DND-41 (cell line): ENCODE measurements at regions not wholly inside any gene's neighbourhood (a gene's known extent, or its start where the extent isn't known, plus 50 kb on each side); places are given as distances from the start of the nearest gene placed in this dataset.

Source experiments
- EZH2 ChIP-seq: IDR thresholded peaks from 3 replicates; pipeline ENCODE4 v1.6.1; 2012; ENCODE audit warnings: borderline replicate concordance, low read depth, mild to moderate bottlenecking, moderate library complexity, low read length, inconsistent platforms; ENCODE audit not compliant: severe bottlenecking
- TF ChIP-seq, protein P1 (sequence below): IDR thresholded peaks from 2 replicates; pipeline ENCODE4 v1.5.1; 2012; ENCODE audit warnings: borderline replicate concordance, low read length, moderate library complexity, mild to moderate bottlenecking; ENCODE audit not compliant: poor library complexity, severe bottlenecking; ENCODE audit errors: extremely low read depth

DNA sequence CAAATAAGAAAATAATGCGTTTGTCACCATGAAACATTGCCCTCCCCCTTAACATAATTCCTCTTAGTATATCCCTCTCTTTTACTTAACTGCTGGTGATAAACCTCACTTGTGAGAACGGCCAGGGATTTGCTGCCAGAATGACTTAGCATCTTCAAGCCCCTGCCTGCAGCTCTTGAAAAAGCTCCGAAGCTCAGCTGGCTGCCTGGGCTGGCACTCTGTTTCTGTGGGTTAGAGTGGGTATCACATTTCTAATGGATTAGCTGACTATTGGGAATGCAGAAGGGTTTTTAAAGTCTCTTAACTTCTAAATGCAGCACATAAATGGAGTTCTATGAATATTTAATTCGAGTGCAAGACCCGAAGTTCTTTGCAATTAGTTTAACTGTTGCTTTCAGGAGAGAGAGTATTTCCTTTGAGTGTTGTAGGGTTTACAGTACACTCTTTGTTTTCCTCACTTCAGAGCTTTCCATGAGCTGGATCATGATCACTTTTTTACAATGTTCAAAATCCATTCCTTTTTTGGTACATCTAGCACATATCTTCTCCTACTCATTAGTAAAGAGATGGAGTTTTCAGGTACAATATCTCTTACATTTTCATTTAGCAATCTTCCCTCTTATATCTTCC is 124.7 kb upstream of the RBMS3 start:
- TF ChIP-seq, protein P1, sequence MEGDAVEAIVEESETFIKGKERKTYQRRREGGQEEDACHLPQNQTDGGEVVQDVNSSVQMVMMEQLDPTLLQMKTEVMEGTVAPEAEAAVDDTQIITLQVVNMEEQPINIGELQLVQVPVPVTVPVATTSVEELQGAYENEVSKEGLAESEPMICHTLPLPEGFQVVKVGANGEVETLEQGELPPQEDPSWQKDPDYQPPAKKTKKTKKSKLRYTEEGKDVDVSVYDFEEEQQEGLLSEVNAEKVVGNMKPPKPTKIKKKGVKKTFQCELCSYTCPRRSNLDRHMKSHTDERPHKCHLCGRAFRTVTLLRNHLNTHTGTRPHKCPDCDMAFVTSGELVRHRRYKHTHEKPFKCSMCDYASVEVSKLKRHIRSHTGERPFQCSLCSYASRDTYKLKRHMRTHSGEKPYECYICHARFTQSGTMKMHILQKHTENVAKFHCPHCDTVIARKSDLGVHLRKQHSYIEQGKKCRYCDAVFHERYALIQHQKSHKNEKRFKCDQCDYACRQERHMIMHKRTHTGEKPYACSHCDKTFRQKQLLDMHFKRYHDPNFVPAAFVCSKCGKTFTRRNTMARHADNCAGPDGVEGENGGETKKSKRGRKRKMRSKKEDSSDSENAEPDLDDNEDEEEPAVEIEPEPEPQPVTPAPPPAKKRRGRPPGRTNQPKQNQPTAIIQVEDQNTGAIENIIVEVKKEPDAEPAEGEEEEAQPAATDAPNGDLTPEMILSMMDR: no peak
- TF ChIP-seq EZH2: no peak
